T-cell (primary cell): ENCODE measurements at regions not wholly inside any gene's neighbourhood (a gene's known extent, or its start where the extent isn't known, plus 50 kb on each side); places are given as distances from the start of the nearest gene placed in this dataset.

Source experiments
- ATAC-seq, 4 experiments: fragments of 200-7000 bp in 3 of 4; fragments of 150-1000 bp in 1 of 4; cut with Tn5 transposase; replicated peaks in 1 of 4; 1 replicate in 3 of 4; 2 replicates in 1 of 4; pipeline ENCODE4 v1.10.0; 2021; ENCODE audit warnings: moderate library complexity in 3 of 4, mild to moderate bottlenecking in 2 of 4, moderate number of reproducible peaks in 1 of 4
- CTCF ChIA-PET, 2 donors: fragments of 300-600 bp; sonication (Branson Sonifier 250); formaldehyde crosslinking; loops; one replicate each; lab custom pipeline; 2022; ENCODE audit warnings: antibody characterized with exemption in 2 of 2; lab: Charles Lee
- POLR2A ChIA-PET, 2 donors: fragments of 300-600 bp; sonication (Branson Sonifier 250); formaldehyde crosslinking; loops; one replicate each; lab custom pipeline; 2022; ENCODE audit warnings: antibody characterized with exemption in 2 of 2; lab: Charles Lee
- DNase-seq, 35 experiments: peaks; one replicate each; pipeline versions ENCODE4 v3.0.0 to v3.0.0-alpha.2; 2013 to 2023
- H3K27ac ChIP-seq: one replicate; pipeline ENCODE4 v1.5.1; 2013; ENCODE audit warnings: low read length
- H3K27me3 ChIP-seq, 2 experiments: replicated peaks in 1 of 2; 1 replicate in 1 of 2; 2 replicates in 1 of 2; pipeline versions ENCODE4 v1.6.1 to v1.7.0; 2013; ENCODE audit warnings: low read length in 1 of 2, mixed read lengths in 1 of 2; ENCODE audit not compliant: control insufficient read depth in 2 of 2, insufficient read depth in 2 of 2; ENCODE audit errors: extremely low read depth in 1 of 2
- H3K36me3 ChIP-seq, 2 donors: 1 replicate in 1 of 2; 2 replicates in 1 of 2; pipeline versions ENCODE4 v1.6.1 to v1.7.0; 2013; ENCODE audit warnings: low read length in 1 of 2; ENCODE audit not compliant: control insufficient read depth in 2 of 2, insufficient read depth in 1 of 2; ENCODE audit errors: extremely low read depth in 1 of 2
- H3K4me1 ChIP-seq, 2 experiments: 1 replicate in 1 of 2; 2 replicates in 1 of 2; pipeline versions ENCODE4 v1.6.1 to v1.7.0; 2013; ENCODE audit warnings: low read length in 2 of 2, mixed read lengths in 1 of 2; ENCODE audit not compliant: insufficient read depth in 2 of 2, control insufficient read depth in 1 of 2; ENCODE audit errors: extremely low read depth in 1 of 2
- H3K4me3 ChIP-seq, 2 donors: 1 replicate in 1 of 2; 2 replicates in 1 of 2; pipeline versions ENCODE4 v1.5.1 to v1.7.0; 2013; ENCODE audit warnings: mild to moderate bottlenecking in 2 of 2, low read length in 1 of 2, moderate library complexity in 1 of 2; ENCODE audit not compliant: control insufficient read depth in 1 of 2; ENCODE audit errors: extremely low read depth in 1 of 2
- H3K9me3 ChIP-seq: 2 replicates; pipeline ENCODE4 v1.7.0; 2013
- H3K27ac Mint-ChIP-seq, 2 donors: one replicate each; pipeline ENCODE4 v1.8.0; 2020 to 2021; ENCODE audit warnings: mild to moderate bottlenecking in 2 of 2, mixed read lengths in 2 of 2
- H3K27me3 Mint-ChIP-seq, 2 donors: one replicate each; pipeline ENCODE4 v1.8.0; 2021 to 2022; ENCODE audit warnings: mixed read lengths in 2 of 2
- H3K36me3 Mint-ChIP-seq: one replicate; pipeline ENCODE4 v1.8.0; 2021; ENCODE audit warnings: mixed read lengths
- H3K4me1 Mint-ChIP-seq, 3 donors: one replicate each; pipeline ENCODE4 v1.8.0; 2020 to 2022; ENCODE audit warnings: mixed read lengths in 3 of 3, mild to moderate bottlenecking in 1 of 3
- H3K4me3 Mint-ChIP-seq, 3 donors: one replicate each; pipeline ENCODE4 v1.8.0; 2020 to 2022; ENCODE audit warnings: mild to moderate bottlenecking in 3 of 3, mixed read lengths in 3 of 3, moderate library complexity in 3 of 3
- H3K9me3 Mint-ChIP-seq, 3 donors: one replicate each; pipeline ENCODE4 v1.8.0; 2020 to 2022; ENCODE audit warnings: mixed read lengths in 3 of 3
- WGBS: methylation state at CpG from one replicate; pipeline ENCODE4 v1.1.5; 2013; ENCODE audit warnings: missing lambda C conversion rate; ENCODE audit not compliant: insufficient coverage; 5-methylcytosine and 5-hydroxymethylcytosine counted together

DNA sequence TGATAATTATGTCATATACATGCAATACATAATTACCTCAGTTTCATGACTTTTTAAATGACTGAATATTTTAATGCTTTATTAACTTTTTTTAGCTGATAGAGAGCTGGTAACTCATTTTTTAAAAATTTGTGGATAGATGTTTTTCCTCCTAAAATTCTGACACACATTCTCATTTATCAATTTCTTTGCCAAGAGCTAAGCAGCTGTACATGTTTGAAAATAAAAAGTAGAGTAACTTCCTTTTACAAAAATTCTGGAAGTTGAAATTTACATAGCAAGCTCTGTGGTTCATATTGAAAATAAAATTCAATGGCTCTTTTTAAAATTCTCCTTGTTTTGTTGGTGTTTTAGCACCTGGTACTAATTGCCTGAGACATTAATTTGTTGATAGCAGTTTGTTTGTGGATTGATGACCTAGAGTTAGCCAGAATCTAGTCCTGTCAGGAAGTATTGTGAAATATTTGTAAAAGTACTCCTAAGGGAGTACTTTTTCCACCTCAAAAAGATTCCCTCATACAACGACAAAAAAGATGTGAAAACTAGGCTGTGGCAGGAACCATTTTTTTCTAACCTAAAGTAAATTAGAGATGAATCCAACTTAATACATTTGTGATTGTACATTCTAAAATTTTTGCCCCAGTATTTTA lies 621.8 kb downstream of the BCKDHB start:
- Histone ChIP-seq H3K27me3 (no peaks in the 10 kb centered on the region), H3K36me3 (no peaks in the 10 kb centered on the region), H3K4me1 (no peaks in the 10 kb centered on the region), H3K27ac (no peak overlapping the region), H3K9me3 (no peaks in the 10 kb centered on the region), H3K4me3 (no peak overlapping the region)
- POLR2A ChIA-PET, result no interaction called here
- no peak for ATAC-seq
- CTCF ChIA-PET, result no interaction called here
- Mint-ChIP-seq H3K27ac (no peak overlapping the region), H3K4me3 (no peak overlapping the region), H3K36me3 (no peaks in the 10 kb centered on the region), H3K27me3 (no peaks in the 10 kb centered on the region), H3K4me1 (no peaks in the 10 kb centered on the region), H3K9me3 (peaks cover 0 to 4% (median 0%) of the 10 kb centered on the region in 3 donors)
- no peak for DNase-seq
- WGBS, result no CpG with 5 or more reads among the region's 1 CpG

DNA sequence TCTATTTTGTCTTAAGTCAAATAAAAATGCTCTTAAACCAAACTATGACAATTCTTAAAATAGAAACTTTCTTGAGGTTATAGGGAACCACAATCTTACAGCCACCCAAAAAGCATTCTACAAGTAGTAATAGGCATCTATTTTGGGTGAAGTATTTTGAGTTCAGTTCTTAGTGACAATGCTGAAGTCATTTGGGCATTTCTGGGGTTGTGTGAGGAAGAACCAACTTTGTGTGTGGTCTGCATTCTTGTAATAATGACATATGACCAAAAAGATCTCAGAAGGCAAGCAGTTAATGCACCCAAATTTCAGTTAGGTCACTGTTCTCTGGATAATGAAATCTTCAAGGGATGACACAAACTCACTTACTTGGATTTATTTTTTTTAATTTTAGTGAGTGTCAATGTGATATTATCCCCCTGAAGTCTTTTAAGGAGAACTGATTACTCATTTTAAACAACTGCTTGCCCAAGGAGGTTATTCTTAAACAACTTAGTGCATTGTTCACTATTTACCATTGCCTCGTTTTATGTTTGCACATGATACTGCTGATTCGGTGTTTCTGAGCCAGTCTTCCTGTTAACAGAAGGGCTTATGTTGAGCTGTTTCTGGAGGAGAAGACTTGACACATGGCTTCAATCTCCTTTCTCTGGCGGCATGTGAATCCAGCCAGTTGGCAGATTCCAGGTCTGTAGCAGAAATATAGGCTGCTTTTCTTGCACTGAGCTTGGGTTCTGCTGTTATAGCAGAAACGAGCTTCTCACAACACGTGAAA lies 618.9 kb downstream of the BCKDHB start:
- Mint-ChIP-seq H3K27me3 (no peaks in the 10 kb centered on the region), H3K36me3 (no peaks in the 10 kb centered on the region), H3K27ac (no peak overlapping the region), H3K9me3 (no peaks in the 10 kb centered on the region), H3K4me1 (no peaks in the 10 kb centered on the region), H3K4me3 (no peak overlapping the region)
- CTCF ChIA-PET, result no interaction called here
- POLR2A ChIA-PET, result interaction anchor here in 1 of 2 donors (0.6 kb wide), 1 partner anchor 85 kb away, joined by 3 read pairs; no protein-coding TSS in a partner anchor
- no peaks in the 10 kb centered on the region for H3K36me3 ChIP-seq
- H3K4me3 ChIP-seq, result no peak overlapping the region
- DNase-seq (no peak), ATAC-seq (no peak)
- H3K4me1 ChIP-seq, result no peaks in the 10 kb centered on the region
- H3K9me3 ChIP-seq, result no peaks in the 10 kb centered on the region
- H3K27me3 ChIP-seq, result no peaks in the 10 kb centered on the region
- WGBS, result 88% methylated on average over 3 of the region's 5 CpGs
- no peak overlapping the region for H3K27ac ChIP-seq

DNA sequence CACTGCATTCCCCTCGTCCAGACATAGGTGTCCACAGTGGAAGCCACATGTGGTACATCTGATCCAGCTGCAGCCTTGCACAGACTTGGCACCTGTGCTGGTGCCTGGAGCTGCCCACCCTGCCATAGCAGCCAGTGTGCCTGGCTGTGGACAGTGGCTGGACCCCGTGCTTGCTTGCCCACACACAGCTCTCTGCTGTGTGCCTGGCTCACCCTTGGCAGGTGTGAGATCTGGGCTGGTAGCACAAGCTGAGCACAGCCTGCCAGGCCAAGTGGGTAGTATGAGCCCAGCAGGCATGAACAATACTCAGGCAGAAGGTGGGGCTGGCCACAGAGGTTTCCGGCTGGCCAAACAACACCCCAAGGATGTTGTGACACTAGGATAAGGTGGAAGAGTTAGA lies 614.4 kb downstream of the BCKDHB start:
- H3K4me3 ChIP-seq, result no peak overlapping the region
- no peaks in the 10 kb centered on the region for H3K9me3 Mint-ChIP-seq
- H3K36me3 ChIP-seq, result no peaks in the 10 kb centered on the region
- no peaks in the 10 kb centered on the region for H3K36me3 Mint-ChIP-seq
- no peak for DNase-seq
- H3K4me1 Mint-ChIP-seq, result no peaks in the 10 kb centered on the region
- H3K27me3 ChIP-seq, result peaks cover 0 to 2% of the 10 kb centered on the region in 2 experiments
- POLR2A ChIA-PET, result no interaction called here
- H3K4me3 Mint-ChIP-seq, result no peak overlapping the region
- CTCF ChIA-PET, result no interaction called here
- no peak for ATAC-seq
- H3K27me3 Mint-ChIP-seq, result no peaks in the 10 kb centered on the region
- H3K9me3 ChIP-seq, result no peaks in the 10 kb centered on the region
- H3K27ac ChIP-seq, result no peak overlapping the region
- WGBS, result 51% methylated on average over 2 of the region's 3 CpGs
- H3K4me1 ChIP-seq, result no peaks in the 10 kb centered on the region
- H3K27ac Mint-ChIP-seq, result no peak overlapping the region

DNA sequence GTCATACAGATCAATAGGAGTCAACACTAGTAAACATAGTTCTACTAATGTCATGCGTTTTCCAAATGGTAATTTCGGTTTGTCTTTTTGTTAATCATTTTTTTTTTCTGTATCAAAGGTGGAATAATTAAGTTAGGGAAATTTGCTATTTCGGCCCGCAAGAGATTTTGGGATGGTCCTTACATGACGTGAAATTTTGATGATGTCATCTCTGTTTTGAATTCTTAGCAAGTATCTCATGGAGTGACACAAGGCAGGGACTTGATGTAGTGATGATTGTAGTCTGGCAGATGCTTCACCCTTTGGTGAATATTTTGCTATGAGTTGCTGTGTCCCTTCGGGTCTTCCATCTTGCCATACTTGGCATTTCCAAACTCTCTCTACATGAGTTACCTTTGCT lies 608.0 kb downstream of the BCKDHB start:
- no peaks in the 10 kb centered on the region for H3K27me3 ChIP-seq
- H3K9me3 ChIP-seq, result no peaks in the 10 kb centered on the region
- no peaks in the 10 kb centered on the region for H3K4me1 ChIP-seq
- Mint-ChIP-seq H3K36me3 (no peaks in the 10 kb centered on the region), H3K27ac (no peak overlapping the region), H3K4me1 (no peaks in the 10 kb centered on the region), H3K27me3 (no peaks in the 10 kb centered on the region), H3K9me3 (no peaks in the 10 kb centered on the region), H3K4me3 (no peak overlapping the region)
- H3K36me3 ChIP-seq, result no peaks in the 10 kb centered on the region
- CTCF ChIA-PET, result no interaction called here
- POLR2A ChIA-PET, result no interaction called here
- ATAC-seq (no peak), DNase-seq (no peak)
- WGBS, result 100% methylated on average over 2 of the region's 6 CpGs
- no peak overlapping the region for H3K4me3 ChIP-seq
- H3K27ac ChIP-seq, result no peak overlapping the region

DNA sequence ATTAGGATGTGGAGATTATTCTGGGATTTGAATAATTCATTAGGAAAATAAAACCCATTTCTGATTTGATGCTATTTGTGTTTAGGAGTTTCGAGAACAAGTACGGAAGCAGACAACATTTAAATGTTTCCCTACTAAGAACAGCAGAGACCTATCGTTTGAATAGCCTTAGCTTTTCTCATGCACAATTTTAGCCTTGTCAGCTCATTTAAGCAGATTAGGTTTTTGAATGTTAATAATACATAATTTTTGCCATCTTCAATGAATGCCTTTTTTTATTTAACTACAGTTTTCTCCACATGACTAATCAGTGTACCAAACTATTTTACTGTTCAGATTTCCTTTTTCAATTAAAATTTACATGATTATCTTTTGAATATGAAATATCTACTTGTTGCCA lies 592.0 kb downstream of the BCKDHB start:
- CTCF ChIA-PET, result no interaction called here

DNA sequence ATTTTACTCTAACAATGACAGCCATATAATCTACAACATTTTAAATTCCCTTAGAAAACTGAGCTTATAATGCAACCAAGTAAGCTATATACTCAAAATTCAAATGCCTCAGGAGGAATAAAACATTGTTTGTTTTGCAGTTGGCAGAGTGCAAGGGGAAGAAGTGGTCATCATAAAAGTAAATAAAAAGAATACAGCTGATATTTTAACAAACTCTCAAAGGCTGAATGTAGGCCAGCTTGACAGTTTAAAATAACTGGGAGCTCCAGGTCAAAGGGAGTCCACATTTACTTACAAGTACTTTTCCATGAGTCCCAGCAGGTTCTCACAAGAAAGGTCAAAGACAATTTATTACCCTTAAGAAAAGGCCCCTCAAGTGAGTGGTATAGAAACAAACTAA lies 589.8 kb downstream of the BCKDHB start:
- Mint-ChIP-seq H3K36me3 (no peaks in the 10 kb centered on the region), H3K27ac (no peak overlapping the region), H3K4me1 (no peaks in the 10 kb centered on the region), H3K4me3 (no peak overlapping the region), H3K27me3 (no peaks in the 10 kb centered on the region), H3K9me3 (peaks cover 0 to 10% (median 8%) of the 10 kb centered on the region in 3 donors)
- CTCF ChIA-PET, result no interaction called here
- H3K9me3 ChIP-seq, result peaks cover 2% of the 10 kb centered on the region
- no peak for DNase-seq
- H3K4me3 ChIP-seq, result no peak overlapping the region
- ATAC-seq, result no peak
- no peak overlapping the region for H3K27ac ChIP-seq
- no peaks in the 10 kb centered on the region for H3K4me1 ChIP-seq
- no peaks in the 10 kb centered on the region for H3K36me3 ChIP-seq
- POLR2A ChIA-PET, result no interaction called here
- no peaks in the 10 kb centered on the region for H3K27me3 ChIP-seq

More for the DNA sequence above, 592.0 kb downstream of the BCKDHB start:
- Histone ChIP-seq H3K36me3 (no peaks in the 10 kb centered on the region), H3K27ac (no peak overlapping the region), H3K4me1 (no peaks in the 10 kb centered on the region), H3K4me3 (no peak overlapping the region), H3K27me3 (no peaks in the 10 kb centered on the region), H3K9me3 (peaks cover 2% of the 10 kb centered on the region)
- Mint-ChIP-seq H3K4me1 (no peaks in the 10 kb centered on the region), H3K9me3 (peaks cover 8 to 29% (median 15%) of the 10 kb centered on the region in 3 donors), H3K27ac (no peak overlapping the region), H3K4me3 (no peak overlapping the region), H3K36me3 (no peaks in the 10 kb centered on the region), H3K27me3 (no peaks in the 10 kb centered on the region)
- no CpG with 5 or more reads among the region's 3 CpGs for WGBS
- ATAC-seq (no peak), DNase-seq (no peak)
- POLR2A ChIA-PET, result no interaction called here
